A673 (cell line): ENCODE measurements at regions not wholly inside any gene's neighbourhood (a gene's known extent, or its start where the extent isn't known, plus 50 kb on each side); places are given as distances from the start of the nearest gene placed in this dataset.

ENCODE experiments used
- BruUV-seq: library from RNA; stranded (reverse); fragments of 400-500 nt; replicated peaks from 2 replicates; lab custom pipeline; 2021; lab: Mats Ljungman, UMichigan
- CTCF ChIA-PET: fragments of 300-600 bp; sonication (Branson Sonifier 250); formaldehyde crosslinking; loops from one replicate; lab custom pipeline; 2022; ENCODE audit warnings: antibody characterized with exemption; lab: Charles Lee
- POLR2A ChIA-PET: fragments of 300-600 bp; sonication (Branson Sonifier 250); formaldehyde crosslinking; loops from one replicate; lab custom pipeline; 2022; ENCODE audit warnings: antibody characterized with exemption; ENCODE audit not compliant: low non-redundant PET; lab: Charles Lee
- DNase-seq: peaks from one replicate; pipeline ENCODE4 v3.0.0-alpha.2; 2015; ENCODE audit warnings: low spot score
- H3K27ac ChIP-seq: fragments of 200-600 bp; sonication (generic); 2 replicates; pipeline ENCODE4 v1.5.1; 2016; ENCODE audit warnings: mixed run types, low read depth, mild to moderate bottlenecking, mixed read lengths, antibody characterized with exemption, low read length; ENCODE audit not compliant: poor library complexity, severe bottlenecking
- H3K27me3 ChIP-seq: fragments of 200-600 bp; sonication (generic); replicated peaks from 2 replicates; pipeline ENCODE4 v1.6.1; 2017; ENCODE audit warnings: mixed run types, low read depth, mild to moderate bottlenecking, mixed read lengths, antibody characterized with exemption, low read length; ENCODE audit not compliant: insufficient read depth, poor library complexity
- H3K36me3 ChIP-seq: fragments of 200-600 bp; sonication (generic); 2 replicates; pipeline ENCODE4 v1.6.1; 2016; ENCODE audit warnings: mixed run types, mild to moderate bottlenecking, mixed read lengths, antibody characterized with exemption, low read length; ENCODE audit not compliant: insufficient read depth, poor library complexity, severe bottlenecking
- H3K4me1 ChIP-seq: fragments of 200-600 bp; sonication (generic); 2 replicates; pipeline ENCODE4 v1.6.1; 2017; ENCODE audit warnings: mixed run types, mild to moderate bottlenecking, mixed read lengths, antibody characterized with exemption, low read length; ENCODE audit not compliant: insufficient read depth, poor library complexity, severe bottlenecking
- H3K4me3 ChIP-seq: fragments of 200-600 bp; sonication (generic); 2 replicates; pipeline ENCODE4 v1.5.1; 2016; ENCODE audit warnings: low read depth, mixed run types, mild to moderate bottlenecking, mixed read lengths, low read length; ENCODE audit not compliant: poor library complexity, severe bottlenecking
- H3K9me3 ChIP-seq: fragments of 200-600 bp; sonication (generic); 2 replicates; pipeline ENCODE4 v1.6.1; 2016; ENCODE audit warnings: mixed run types, low read depth, mild to moderate bottlenecking, mixed read lengths, antibody characterized with exemption, low read length; ENCODE audit not compliant: poor library complexity, severe bottlenecking
- CTCF ChIP-seq: fragments of 300-800, 200-600 bp; sonication (generic); conservative IDR thresholded peaks from 2 replicates; pipeline ENCODE4 v1.5.1; 2017; ENCODE audit warnings: low read depth, mild to moderate bottlenecking, antibody characterized with exemption, low read length, moderate library complexity, mixed read lengths
- EZH2 ChIP-seq: fragments of 200-600 bp; sonication (generic); IDR thresholded peaks from 2 replicates; pipeline ENCODE4 v1.6.1; 2017; ENCODE audit warnings: borderline replicate concordance, low read depth, mild to moderate bottlenecking, mixed read lengths, antibody characterized with exemption, low read length; ENCODE audit not compliant: poor library complexity, severe bottlenecking
- intact Hi-C: fragments of 100-400 bp; cut with micrococcal nuclease; formaldehyde crosslinking; loops from one replicate; pipeline ENCODE4 v1.10.0; 2022; ENCODE audit not compliant: unreplicated experiment

- DNase-seq, result no peak
- H3K27ac ChIP-seq, result no peak overlapping the region
- H3K27me3 ChIP-seq, result no peaks in the 10 kb centered on the region
- H3K4me3 ChIP-seq, result no peak overlapping the region
- TF ChIP-seq EZH2, result no peak
- TF ChIP-seq CTCF, result no peak
- BruUV-seq, result no TSS peak
- ChIA-PET POLR2A (no interaction called here), CTCF (no interaction called here)
- no peaks in the 10 kb centered on the region for H3K36me3 ChIP-seq
- H3K4me1 ChIP-seq, result no peaks in the 10 kb centered on the region
- intact Hi-C loops, result no loop called here
- no peaks in the 10 kb centered on the region for H3K9me3 ChIP-seq
These were observed 62.3 kb downstream of the SPRING1 start for GRCh38 chr12:116675339-116676107.

GRCh38 chr12:116674643-116675183 is 63.2 kb downstream of the SPRING1 start:
- intact Hi-C loops, result no loop called here
- CTCF ChIA-PET, result interaction anchor here (0.6 kb wide), 1 partner anchor 381 kb away, joined by 8 read pairs; no protein-coding TSS in a partner anchor
- no TSS peak for BruUV-seq

GRCh38 chr12:116673681-116674111 is 64.2 kb downstream of the SPRING1 start:
- intact Hi-C loops, result no loop called here
- no peak overlapping the region for H3K27ac ChIP-seq
- H3K4me1 ChIP-seq, result no peaks in the 10 kb centered on the region
- TF ChIP-seq EZH2 (no peak), CTCF (peak; percentile 51)
- no peaks in the 10 kb centered on the region for H3K27me3 ChIP-seq
- DNase-seq, result peak; percentile 45
- H3K9me3 ChIP-seq, result no peaks in the 10 kb centered on the region
- H3K36me3 ChIP-seq, result no peaks in the 10 kb centered on the region
- BruUV-seq, result no TSS peak
- no peak overlapping the region for H3K4me3 ChIP-seq
- ChIA-PET POLR2A (no interaction called here), CTCF (interaction anchor here (0.6 to 0.7 kb wide), 2 partner anchors 14 to 102 kb away, joined by 3 to 5 read pairs; no protein-coding TSS in a partner anchor)

More at GRCh38 chr12:116674643-116675183, 63.2 kb downstream of the SPRING1 start:
- no peaks in the 10 kb centered on the region for H3K4me1 ChIP-seq
- no peak overlapping the region for H3K27ac ChIP-seq
- TF ChIP-seq CTCF (no peak), EZH2 (no peak)
- no peak for DNase-seq
- H3K9me3 ChIP-seq, result no peaks in the 10 kb centered on the region
- H3K4me3 ChIP-seq, result no peak overlapping the region
- POLR2A ChIA-PET, result no interaction called here
- no peaks in the 10 kb centered on the region for H3K27me3 ChIP-seq
- H3K36me3 ChIP-seq, result no peaks in the 10 kb centered on the region
